Ovary (tissue), 3 donors: ENCODE measurements at regions not wholly inside any gene's neighbourhood (a gene's known extent, or its start where the extent isn't known, plus 50 kb on each side); places are given as distances from the start of the nearest gene placed in this dataset.

Experiments used
- CTCF ChIP-seq, 3 donors: fragments of 450-650 bp in 2 of 3; fragments of 200-600 bp in 1 of 3; IDR thresholded peaks; one replicate each; pipeline versions ENCODE4 v1.5.1 to v1.8.0; 2016 to 2022; ENCODE audit warnings: antibody characterized with exemption in 3 of 3, mild to moderate bottlenecking in 1 of 3
- EP300 ChIP-seq: sonication (generic); formaldehyde crosslinking; IDR thresholded peaks from one replicate; pipeline ENCODE4 v1.6.1; 2017; ENCODE audit warnings: antibody characterized with exemption
- POLR2A ChIP-seq: fragments of 450-650 bp; IDR thresholded peaks from one replicate; pipeline ENCODE4 v1.6.1; 2017; ENCODE audit warnings: antibody characterized with exemption, mild to moderate bottlenecking, moderate library complexity
- donor health status: DM: no; HTN: no; CAD: no.

GRCh38 chr11:133724116-133724515 is 121.2 kb downstream of the SPATA19 start:
- TF ChIP-seq CTCF (IDR thresholded peaks at IDR 0.05) (no peak), POLR2A (no peak), EP300 (no peak)
